A549 (cell line): ENCODE measurements at regions not wholly inside any gene's neighbourhood (a gene's known extent, or its start where the extent isn't known, plus 50 kb on each side); places are given as distances from the start of the nearest gene placed in this dataset.

Source experiments
- ATAC-seq, 2 experiments: fragments of 200-7000 bp in 1 of 2; fragments of >200 bp in 1 of 2; cut with Nextera tagmentation in 1 of 2; cut with Tn5 transposase in 1 of 2; 3 replicates each; pipeline versions ENCODE4 v1.8.0 to v1.9.1; 2018 to 2020; ENCODE audit warnings: mild to moderate bottlenecking in 1 of 2, moderate library complexity in 1 of 2
- CTCF ChIA-PET: fragments of 300-600 bp; sonication (Branson Sonifier 250); formaldehyde crosslinking; extraction: SDS; loops from one replicate; lab custom pipeline; 2021; ENCODE audit warnings: antibody characterized with exemption, inconsistent platforms; lab: Yijun Ruan, JAX
- POLR2A ChIA-PET: fragments of 350-600 bp; formaldehyde crosslinking; extraction: SDS; loops from one replicate; lab custom pipeline; 2021; ENCODE audit warnings: antibody characterized with exemption, inconsistent platforms; lab: Yijun Ruan, JAX
- DNase-seq, 2 experiments: peaks; one replicate each; pipeline versions ENCODE4 v3.0.0 to v3.0.0-alpha.2; 2011 to 2016; ENCODE audit warnings: low read depth in 1 of 2, low spot score in 1 of 2
- FAIRE-seq: peaks from 2 replicates; lab custom pipeline; 2011; peaks lifted over from hg19 to GRCh38; lab: Jason Lieb, UNC
- H3K27ac ChIP-seq, 2 experiments: fragments of >200 bp; sonication (Bioruptor Twin); formaldehyde crosslinking; 3 replicates each; pipeline ENCODE4 v1.5.1; 2016 to 2017
- H3K4me1 ChIP-seq: fragments of >200 bp; sonication (Bioruptor Twin); formaldehyde crosslinking; 3 replicates; pipeline ENCODE4 v1.6.1; 2016
- H3K4me2 ChIP-seq: fragments of >200 bp; sonication (Bioruptor Twin); formaldehyde crosslinking; 3 replicates; pipeline ENCODE4 v1.6.1; 2016
- H3K4me3 ChIP-seq: fragments of >200 bp; sonication (Bioruptor Twin); formaldehyde crosslinking; 3 replicates; pipeline ENCODE4 v1.5.1; 2016
- H3K9me3 ChIP-seq: fragments of >200 bp; sonication (Bioruptor Twin); formaldehyde crosslinking; 3 replicates; pipeline ENCODE4 v1.6.1; 2016
- BHLHE40 ChIP-seq: IDR thresholded peaks from 2 replicates; pipeline ENCODE4 v1.6.1; 2012; ENCODE audit warnings: low read depth, low read length, inconsistent platforms
- CBX8 ChIP-seq: fragments of 200-600 bp; sonication (generic); IDR thresholded peaks from 2 replicates; pipeline ENCODE4 v1.6.1; 2016
- CHD4 ChIP-seq: fragments of 200-600 bp; sonication (generic); IDR thresholded peaks from 2 replicates; pipeline ENCODE4 v1.6.1; 2016; ENCODE audit warnings: antibody characterized with exemption, mild to moderate bottlenecking, borderline replicate concordance
- EHMT2 ChIP-seq: fragments of 200-600 bp; sonication (generic); IDR thresholded peaks from 2 replicates; pipeline ENCODE4 v1.6.1; 2016; ENCODE audit warnings: antibody characterized with exemption, low read depth, mild to moderate bottlenecking, moderate library complexity
- FOSB ChIP-seq: fragments of 250-450 bp; sonication (Bioruptor Pico); IDR thresholded peaks from 2 replicates; pipeline ENCODE4 v1.5.0; 2020; ENCODE audit warnings: mild to moderate bottlenecking, moderate library complexity
- FOSL2 ChIP-seq, 2 experiments: fragments of 450-650 bp in 1 of 2; fragments of >200 bp in 1 of 2; sonication (Bioruptor Twin) in 1 of 2; formaldehyde crosslinking; IDR thresholded peaks; 2 replicates each; pipeline versions ENCODE4 v1.5.0 to v1.6.1; 2016 to 2020; ENCODE audit warnings: mild to moderate bottlenecking in 1 of 2, moderate library complexity in 1 of 2
- FOXS1 ChIP-seq: fragments of 250-450 bp; sonication (Bioruptor Pico); IDR thresholded peaks from 2 replicates; pipeline ENCODE4 v1.5.0; 2020; ENCODE audit warnings: mild to moderate bottlenecking, moderate library complexity
- HEYL ChIP-seq: fragments of 250-450 bp; sonication (Bioruptor Pico); IDR thresholded peaks from 2 replicates; pipeline ENCODE4 v1.8.0; 2021; ENCODE audit warnings: mild to moderate bottlenecking, moderate library complexity
- MYC ChIP-seq: IDR thresholded peaks from 2 replicates; pipeline ENCODE4 v1.6.1; 2012; ENCODE audit warnings: mild to moderate bottlenecking, inconsistent platforms, low read length, improper control_type of control experiment, borderline replicate concordance
- NFE2L2 ChIP-seq: fragments of 150-350 bp; conservative IDR thresholded peaks from 2 replicates; pipeline ENCODE4 v1.6.1; 2014; ENCODE audit warnings: low read length
- POLR2A ChIP-seq: IDR thresholded peaks from 2 replicates; pipeline ENCODE4 v1.6.1; 2012; ENCODE audit warnings: mild to moderate bottlenecking, low read length
- POLR2AphosphoS2 ChIP-seq: conservative IDR thresholded peaks from 2 replicates; pipeline ENCODE4 v1.6.1; 2012; ENCODE audit warnings: low read length, improper control_type of control experiment, inconsistent platforms
- RAD21 ChIP-seq, 2 experiments: fragments of >200 bp in 1 of 2; sonication (Bioruptor Twin) in 1 of 2; formaldehyde crosslinking in 1 of 2; IDR thresholded peaks in 1 of 2; conservative IDR thresholded peaks in 1 of 2; 2 replicates in 1 of 2; 3 replicates in 1 of 2; pipeline ENCODE4 v1.6.1; 2012 to 2018; ENCODE audit warnings: inconsistent platforms in 1 of 2
- RFX5 ChIP-seq: fragments of 450-650 bp; IDR thresholded peaks from 2 replicates; pipeline ENCODE4 v1.7.1; 2014; ENCODE audit warnings: antibody characterized with exemption, mild to moderate bottlenecking, moderate library complexity
- SMC3 ChIP-seq: fragments of >200 bp; sonication (Bioruptor Twin); formaldehyde crosslinking; IDR thresholded peaks from 3 replicates; pipeline ENCODE4 v1.6.1; 2018; ENCODE audit warnings: inconsistent platforms
- SREBF2 ChIP-seq: fragments of 450-650 bp; IDR thresholded peaks from 2 replicates; pipeline ENCODE4 v1.6.1; 2014; ENCODE audit warnings: mild to moderate bottlenecking, moderate library complexity
- TFCP2L1 ChIP-seq: fragments of 250-450 bp; sonication (Bioruptor Pico); IDR thresholded peaks from 2 replicates; pipeline ENCODE4 v1.5.0; 2021; ENCODE audit warnings: mild to moderate bottlenecking
- TP53 ChIP-seq: fragments of 250-450 bp; sonication (Bioruptor Pico); IDR thresholded peaks from 2 replicates; pipeline ENCODE4 v1.5.0; 2021; ENCODE audit warnings: mild to moderate bottlenecking, moderate library complexity
- WGBS: methylation state at CpG from one replicate; pipeline ENCODE4 v1.1.6; 2017; ENCODE audit errors: missing lambda C conversion rate; 5-methylcytosine and 5-hydroxymethylcytosine counted together
- TF ChIP-seq, protein P1 (sequence below): fragments of 250-450 bp; sonication (Bioruptor Pico); IDR thresholded peaks from 2 replicates; pipeline ENCODE4 v1.5.0; 2020; ENCODE audit warnings: low read depth, mild to moderate bottlenecking, moderate library complexity
- TF ChIP-seq, protein P2 (sequence below): fragments of 250-450 bp; sonication (Bioruptor Pico); IDR thresholded peaks from 2 replicates; pipeline ENCODE4 v1.5.0; 2021; ENCODE audit warnings: mild to moderate bottlenecking, moderate library complexity, borderline replicate concordance
- TF ChIP-seq, protein P3 (sequence below): IDR thresholded peaks from 2 replicates; pipeline ENCODE4 v1.6.1; 2012; ENCODE audit warnings: low read depth, borderline replicate concordance
- TF ChIP-seq, protein P4 (sequence below): fragments of >200 bp; sonication (Bioruptor Twin); formaldehyde crosslinking; IDR thresholded peaks from 3 replicates; pipeline ENCODE4 v1.5.1; 2016
- TF ChIP-seq, protein P5 (sequence below): fragments of >200 bp; sonication (Bioruptor Twin); formaldehyde crosslinking; IDR thresholded peaks from 2 replicates; pipeline ENCODE4 v1.6.1; 2016
- TF ChIP-seq, protein P6 (sequence below): fragments of 150-350 bp; IDR thresholded peaks from 2 replicates; pipeline ENCODE4 v1.6.1; 2014; ENCODE audit warnings: low read depth, mild to moderate bottlenecking, low read length

DNA sequence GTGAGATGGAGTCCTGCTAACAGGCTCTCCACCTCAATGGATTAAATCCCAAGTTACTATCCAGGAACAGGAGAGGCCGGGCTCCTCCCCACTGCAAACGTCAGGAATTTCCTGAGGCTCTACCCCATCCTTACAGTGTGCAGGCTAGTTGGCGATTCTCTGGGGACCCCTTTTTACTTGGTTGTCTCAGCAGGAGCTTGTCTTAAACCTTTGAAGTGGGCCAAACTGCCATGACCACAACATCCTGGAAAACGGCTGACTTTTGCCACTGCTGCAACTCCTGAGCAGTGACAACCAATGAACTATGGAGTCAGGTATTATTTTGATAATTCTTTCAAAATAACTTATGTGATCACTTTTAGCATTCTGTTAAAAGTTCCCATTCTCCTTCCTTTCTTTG, 440.9 kb upstream of the CCDC54 start (continued):
- TF ChIP-seq, protein P1, sequence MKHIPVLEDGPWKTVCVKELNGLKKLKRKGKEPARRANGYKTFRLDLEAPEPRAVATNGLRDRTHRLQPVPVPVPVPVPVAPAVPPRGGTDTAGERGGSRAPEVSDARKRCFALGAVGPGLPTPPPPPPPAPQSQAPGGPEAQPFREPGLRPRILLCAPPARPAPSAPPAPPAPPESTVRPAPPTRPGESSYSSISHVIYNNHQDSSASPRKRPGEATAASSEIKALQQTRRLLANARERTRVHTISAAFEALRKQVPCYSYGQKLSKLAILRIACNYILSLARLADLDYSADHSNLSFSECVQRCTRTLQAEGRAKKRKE (CRISPR knock-in tag): no peak
- TF ChIP-seq NFE2L2 (no peak), TFCP2L1 (CRISPR knock-in tag) (no peak), RFX5 (no peak), HEYL (CRISPR knock-in tag) (no peak), SREBF2 (no peak)
- TF ChIP-seq, protein P2, sequence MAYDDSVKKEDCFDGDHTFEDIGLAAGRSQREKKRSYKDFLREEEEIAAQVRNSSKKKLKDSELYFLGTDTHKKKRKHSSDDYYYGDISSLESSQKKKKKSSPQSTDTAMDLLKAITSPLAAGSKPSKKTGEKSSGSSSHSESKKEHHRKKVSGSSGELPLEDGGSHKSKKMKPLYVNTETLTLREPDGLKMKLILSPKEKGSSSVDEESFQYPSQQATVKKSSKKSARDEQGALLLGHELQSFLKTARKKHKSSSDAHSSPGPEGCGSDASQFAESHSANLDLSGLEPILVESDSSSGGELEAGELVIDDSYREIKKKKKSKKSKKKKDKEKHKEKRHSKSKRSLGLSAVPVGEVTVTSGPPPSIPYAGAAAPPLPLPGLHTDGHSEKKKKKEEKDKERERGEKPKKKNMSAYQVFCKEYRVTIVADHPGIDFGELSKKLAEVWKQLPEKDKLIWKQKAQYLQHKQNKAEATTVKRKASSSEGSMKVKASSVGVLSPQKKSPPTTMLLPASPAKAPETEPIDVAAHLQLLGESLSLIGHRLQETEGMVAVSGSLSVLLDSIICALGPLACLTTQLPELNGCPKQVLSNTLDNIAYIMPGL (CRISPR knock-in tag): no peak
- TF ChIP-seq, protein P3, sequence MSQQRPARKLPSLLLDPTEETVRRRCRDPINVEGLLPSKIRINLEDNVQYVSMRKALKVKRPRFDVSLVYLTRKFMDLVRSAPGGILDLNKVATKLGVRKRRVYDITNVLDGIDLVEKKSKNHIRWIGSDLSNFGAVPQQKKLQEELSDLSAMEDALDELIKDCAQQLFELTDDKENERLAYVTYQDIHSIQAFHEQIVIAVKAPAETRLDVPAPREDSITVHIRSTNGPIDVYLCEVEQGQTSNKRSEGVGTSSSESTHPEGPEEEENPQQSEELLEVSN: no peak

DNA sequence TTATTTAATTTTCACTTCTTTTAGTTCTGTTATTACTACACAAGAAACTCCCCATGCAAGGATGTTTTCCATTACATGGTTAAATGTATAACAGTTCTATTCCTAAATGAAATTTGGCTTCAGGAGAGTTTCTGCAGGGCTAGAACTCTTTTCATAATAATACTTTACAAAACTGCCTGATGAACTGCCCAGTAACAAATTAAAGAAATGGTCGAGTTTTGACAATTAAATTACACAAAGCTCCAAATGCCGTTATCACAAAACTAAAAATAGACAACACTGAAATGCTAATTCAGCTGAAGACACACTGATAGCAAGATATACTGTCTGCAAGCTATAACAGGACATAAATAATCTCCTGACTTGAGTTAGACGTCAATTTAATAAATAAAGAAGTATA, 435.2 kb upstream of the CCDC54 start:
- FAIRE-seq (peak; percentile 32), DNase-seq (no peak), ATAC-seq (no peak)
- TF ChIP-seq, protein P4, sequence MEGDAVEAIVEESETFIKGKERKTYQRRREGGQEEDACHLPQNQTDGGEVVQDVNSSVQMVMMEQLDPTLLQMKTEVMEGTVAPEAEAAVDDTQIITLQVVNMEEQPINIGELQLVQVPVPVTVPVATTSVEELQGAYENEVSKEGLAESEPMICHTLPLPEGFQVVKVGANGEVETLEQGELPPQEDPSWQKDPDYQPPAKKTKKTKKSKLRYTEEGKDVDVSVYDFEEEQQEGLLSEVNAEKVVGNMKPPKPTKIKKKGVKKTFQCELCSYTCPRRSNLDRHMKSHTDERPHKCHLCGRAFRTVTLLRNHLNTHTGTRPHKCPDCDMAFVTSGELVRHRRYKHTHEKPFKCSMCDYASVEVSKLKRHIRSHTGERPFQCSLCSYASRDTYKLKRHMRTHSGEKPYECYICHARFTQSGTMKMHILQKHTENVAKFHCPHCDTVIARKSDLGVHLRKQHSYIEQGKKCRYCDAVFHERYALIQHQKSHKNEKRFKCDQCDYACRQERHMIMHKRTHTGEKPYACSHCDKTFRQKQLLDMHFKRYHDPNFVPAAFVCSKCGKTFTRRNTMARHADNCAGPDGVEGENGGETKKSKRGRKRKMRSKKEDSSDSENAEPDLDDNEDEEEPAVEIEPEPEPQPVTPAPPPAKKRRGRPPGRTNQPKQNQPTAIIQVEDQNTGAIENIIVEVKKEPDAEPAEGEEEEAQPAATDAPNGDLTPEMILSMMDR: no peak
- TF ChIP-seq POLR2A: no peak
- TF ChIP-seq FOSL2 (IDR thresholded peaks at IDR 0.05): no peak
- no peak for TF ChIP-seq FOSL2 (CRISPR knock-in tag; IDR thresholded peaks at IDR 0.05)
- TF ChIP-seq, protein P5, sequence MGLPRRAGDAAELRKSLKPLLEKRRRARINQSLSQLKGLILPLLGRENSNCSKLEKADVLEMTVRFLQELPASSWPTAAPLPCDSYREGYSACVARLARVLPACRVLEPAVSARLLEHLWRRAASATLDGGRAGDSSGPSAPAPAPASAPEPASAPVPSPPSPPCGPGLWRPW: no peak
- TF ChIP-seq, protein P6, sequence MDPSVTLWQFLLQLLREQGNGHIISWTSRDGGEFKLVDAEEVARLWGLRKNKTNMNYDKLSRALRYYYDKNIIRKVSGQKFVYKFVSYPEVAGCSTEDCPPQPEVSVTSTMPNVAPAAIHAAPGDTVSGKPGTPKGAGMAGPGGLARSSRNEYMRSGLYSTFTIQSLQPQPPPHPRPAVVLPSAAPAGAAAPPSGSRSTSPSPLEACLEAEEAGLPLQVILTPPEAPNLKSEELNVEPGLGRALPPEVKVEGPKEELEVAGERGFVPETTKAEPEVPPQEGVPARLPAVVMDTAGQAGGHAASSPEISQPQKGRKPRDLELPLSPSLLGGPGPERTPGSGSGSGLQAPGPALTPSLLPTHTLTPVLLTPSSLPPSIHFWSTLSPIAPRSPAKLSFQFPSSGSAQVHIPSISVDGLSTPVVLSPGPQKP: no peak
- TF ChIP-seq FOSB (CRISPR knock-in tag): no peak
- TF ChIP-seq RAD21 (conservative IDR thresholded peaks at IDR 0.05 in 1 of 2, IDR thresholded peaks at IDR 0.05 in 1 of 2): no peak
- no peak for TF ChIP-seq CHD4
- TF ChIP-seq BHLHE40: no peak
- no peak for TF ChIP-seq EHMT2
- TF ChIP-seq POLR2AphosphoS2: no peak
- TF ChIP-seq MYC: no peak
- no peak for TF ChIP-seq CBX8
- TF ChIP-seq TP53 (CRISPR knock-in tag): no peak
- no peak for TF ChIP-seq TFCP2L1 (CRISPR knock-in tag)
- TF ChIP-seq SMC3: no peak
- TF ChIP-seq, protein P1 (CRISPR knock-in tag): no peak
- TF ChIP-seq FOXS1 (CRISPR knock-in tag): no peak
- Histone ChIP-seq H3K9me3 (no peaks in the 10 kb centered on the region), H3K4me1 (no peaks in the 10 kb centered on the region), H3K27ac (no peak overlapping the region), H3K4me3 (no peak overlapping the region), H3K4me2 (no peak overlapping the region)
- WGBS: 23% methylated on average over 3 of the region's 3 CpGs
- ChIA-PET CTCF (no interaction called here), POLR2A (no interaction called here)
